CD4-positive, alpha-beta T cell (primary cell): ENCODE measurements at regions not wholly inside any gene's neighbourhood (a gene's known extent, or its start where the extent isn't known, plus 50 kb on each side); places are given as distances from the start of the nearest gene placed in this dataset.

Experiments used
- ATAC-seq: fragments of 200-7000 bp; cut with Tn5 transposase; one replicate; pipeline ENCODE4 v1.10.0; 2022; ENCODE audit warnings: mild to moderate bottlenecking; ENCODE audit not compliant: poor library complexity
- CTCF ChIA-PET: fragments of 350-600 bp; sonication (Branson Sonifier 250); formaldehyde crosslinking; loops from one replicate; lab custom pipeline; 2021; ENCODE audit warnings: antibody characterized with exemption, inconsistent platforms; lab: Charles Lee
- POLR2A ChIA-PET: fragments of 350-600 bp; sonication (Branson Sonifier 250); formaldehyde crosslinking; loops from one replicate; lab custom pipeline; 2021; ENCODE audit warnings: antibody characterized with exemption, inconsistent platforms; lab: Charles Lee
- DNase-seq, 14 experiments: peaks; one replicate each; pipeline ENCODE4 v3.0.0-alpha.2; 2013 to 2020; ENCODE audit warnings: mixed read lengths in 2 of 14
- H3K27ac ChIP-seq, 2 donors: one replicate each; pipeline versions ENCODE4 v1.5.1 to v1.7.0; 2013; ENCODE audit warnings: low read length in 2 of 2, low read depth in 1 of 2, mild to moderate bottlenecking in 1 of 2
- H3K27me3 ChIP-seq, 2 experiments: 1 replicate in 1 of 2; 2 replicates in 1 of 2; pipeline versions ENCODE4 v1.6.1 to v1.7.0; 2013; ENCODE audit warnings: low read length in 2 of 2, control low read depth in 1 of 2, mild to moderate bottlenecking in 1 of 2, moderate library complexity in 1 of 2; ENCODE audit not compliant: insufficient read depth in 2 of 2, control insufficient read depth in 1 of 2
- H3K36me3 ChIP-seq: one replicate; pipeline ENCODE4 v1.6.1; 2013; ENCODE audit warnings: low read length, control low read depth; ENCODE audit not compliant: insufficient read depth
- H3K4me1 ChIP-seq: one replicate; pipeline ENCODE4 v1.6.1; 2013; ENCODE audit warnings: low read length, control low read depth; ENCODE audit not compliant: insufficient read depth
- H3K4me3 ChIP-seq: one replicate; pipeline ENCODE4 v1.5.1; 2013; ENCODE audit warnings: mild to moderate bottlenecking, low read length, moderate library complexity
- H3K9me3 ChIP-seq, 2 experiments: 1 replicate in 1 of 2; 2 replicates in 1 of 2; pipeline versions ENCODE4 v1.6.1 to v1.7.0; 2013; ENCODE audit warnings: low read length in 2 of 2, mild to moderate bottlenecking in 2 of 2, control low read depth in 1 of 2, moderate library complexity in 1 of 2; ENCODE audit not compliant: control insufficient read depth in 1 of 2, insufficient read depth in 1 of 2
- H3K27ac Mint-ChIP-seq: one replicate; pipeline ENCODE4 v1.8.0; 2020; ENCODE audit warnings: mixed read lengths
- H3K27me3 Mint-ChIP-seq: one replicate; pipeline ENCODE4 v1.8.0; 2021; ENCODE audit warnings: mixed read lengths
- H3K36me3 Mint-ChIP-seq: one replicate; pipeline ENCODE4 v1.8.0; 2021; ENCODE audit warnings: low read depth, mixed read lengths
- H3K4me1 Mint-ChIP-seq: one replicate; pipeline ENCODE4 v1.8.0; 2021; ENCODE audit warnings: low read depth, mixed read lengths
- H3K4me3 Mint-ChIP-seq: one replicate; pipeline ENCODE4 v1.8.0; 2020; ENCODE audit warnings: mild to moderate bottlenecking, mixed read lengths
- H3K9me3 Mint-ChIP-seq: one replicate; pipeline ENCODE4 v1.8.0; 2020; ENCODE audit warnings: mixed read lengths
- CTCF ChIP-seq: fragments of 200-600 bp; IDR thresholded peaks from one replicate; pipeline ENCODE4 v1.8.0; 2022; ENCODE audit warnings: antibody characterized with exemption, mild to moderate bottlenecking
- intact Hi-C, 2 experiments: fragments of 100-400 bp; cut with DNase I in 1 of 2; cut with micrococcal nuclease in 1 of 2; formaldehyde crosslinking; loops; one replicate each; pipeline versions ENCODE4 v1.15.1 to v1.9.0; 2023 to 2025; cut with DNase I, micrococcal nuclease

- H3K27me3 ChIP-seq, result no peaks in the 10 kb centered on the region
- no peaks in the 10 kb centered on the region for H3K4me1 ChIP-seq
- no peak overlapping the region for H3K4me3 ChIP-seq
- no peaks in the 10 kb centered on the region for H3K36me3 ChIP-seq
- H3K9me3 Mint-ChIP-seq, result no peaks in the 10 kb centered on the region
- intact Hi-C loops, result no loop called here
- DNase-seq (no peak), ATAC-seq (no peak)
- no peak overlapping the region for H3K4me3 Mint-ChIP-seq
- H3K27ac ChIP-seq, result no peak overlapping the region
- no peak for TF ChIP-seq CTCF
- no peaks in the 10 kb centered on the region for H3K27me3 Mint-ChIP-seq
- ChIA-PET POLR2A (no interaction called here), CTCF (no interaction called here)
- H3K4me1 Mint-ChIP-seq, result no peaks in the 10 kb centered on the region
- no peak overlapping the region for H3K27ac Mint-ChIP-seq
- H3K9me3 ChIP-seq, result no peaks in the 10 kb centered on the region
- H3K36me3 Mint-ChIP-seq, result no peaks in the 10 kb centered on the region
These were observed 87.3 kb upstream of the NAMPT start for GRCh38 chr7:106372126-106372525.

DNA sequence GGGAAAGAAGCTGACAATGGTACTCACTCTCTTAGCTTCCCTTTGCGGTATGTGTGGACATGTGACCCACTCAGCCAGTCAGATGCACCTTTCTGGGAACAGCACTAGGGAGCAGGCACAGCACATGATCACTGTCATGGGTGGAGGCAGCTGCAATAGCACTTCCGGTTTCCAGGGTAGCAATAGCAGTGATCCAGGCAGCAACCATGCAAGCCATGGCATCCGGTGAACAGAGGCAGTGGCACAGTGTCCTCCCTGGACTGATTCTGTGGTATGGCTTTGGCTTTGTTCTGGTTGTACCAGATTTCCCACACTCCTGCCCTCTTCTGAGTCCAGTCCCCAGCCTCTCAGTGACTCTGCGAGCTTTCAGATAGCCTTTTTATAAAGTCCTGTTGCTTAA lies 86.8 kb upstream of the NAMPT start:
- Mint-ChIP-seq H3K36me3 (no peaks in the 10 kb centered on the region), H3K27ac (no peak overlapping the region), H3K4me3 (no peak overlapping the region), H3K4me1 (no peaks in the 10 kb centered on the region), H3K9me3 (no peaks in the 10 kb centered on the region), H3K27me3 (no peaks in the 10 kb centered on the region)
- Histone ChIP-seq H3K4me3 (no peak overlapping the region), H3K36me3 (no peaks in the 10 kb centered on the region), H3K4me1 (no peaks in the 10 kb centered on the region), H3K9me3 (no peaks in the 10 kb centered on the region), H3K27ac (no peak overlapping the region), H3K27me3 (no peaks in the 10 kb centered on the region)
- intact Hi-C loops, result no loop called here
- CTCF ChIA-PET, result no interaction called here
- no peak for TF ChIP-seq CTCF
- no peak for ATAC-seq
- DNase-seq, result no peak
- POLR2A ChIA-PET, result no interaction called here

DNA sequence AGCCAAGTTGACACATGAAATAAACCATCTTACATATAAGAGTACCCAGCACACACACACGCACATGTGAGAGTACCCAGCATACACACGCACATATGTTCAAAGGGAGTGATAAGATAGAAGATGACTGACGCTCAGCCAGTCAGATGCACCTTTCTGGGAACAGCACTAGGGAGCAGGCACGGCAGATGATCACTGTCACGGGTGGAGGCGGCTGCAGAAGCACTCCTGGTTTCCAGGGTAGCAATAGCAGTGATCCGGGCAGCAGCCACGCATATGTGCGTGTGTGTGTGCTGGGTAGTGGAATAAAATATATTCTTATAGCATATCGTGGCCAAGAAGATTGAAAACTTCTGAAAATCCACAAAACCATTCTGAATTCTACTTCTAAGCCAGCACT lies 85.8 kb upstream of the NAMPT start:
- no peak overlapping the region for H3K4me3 Mint-ChIP-seq
- Histone ChIP-seq H3K4me1 (no peaks in the 10 kb centered on the region), H3K36me3 (no peaks in the 10 kb centered on the region), H3K4me3 (no peak overlapping the region), H3K27me3 (no peaks in the 10 kb centered on the region), H3K27ac (no peak overlapping the region), H3K9me3 (no peaks in the 10 kb centered on the region)
- ATAC-seq, result no peak
- H3K4me1 Mint-ChIP-seq, result no peaks in the 10 kb centered on the region
- intact Hi-C loops, result no loop called here
- CTCF ChIA-PET, result no interaction called here
- no peak for DNase-seq
- no peak for TF ChIP-seq CTCF
- H3K27me3 Mint-ChIP-seq, result no peaks in the 10 kb centered on the region
- H3K36me3 Mint-ChIP-seq, result no peaks in the 10 kb centered on the region
- POLR2A ChIA-PET, result no interaction called here
- no peak overlapping the region for H3K27ac Mint-ChIP-seq
- no peaks in the 10 kb centered on the region for H3K9me3 Mint-ChIP-seq
